Brain microvascular endothelial cell (primary cell): ENCODE measurements at regions not wholly inside any gene's neighbourhood (a gene's known extent, or its start where the extent isn't known, plus 50 kb on each side); places are given as distances from the start of the nearest gene placed in this dataset.
"Not testable (repeated sequence)": the region's sequence is repeated elsewhere in the genome, so short reads cannot be mapped to it uniquely, and the experiment has no call there.

ENCODE experiments used
- DNase-seq: peaks from one replicate; pipeline ENCODE4 v3.0.0-alpha.2; 2020
- H3K27ac ChIP-seq: fragments of 250-450 bp; sonication (Bioruptor Pico); 2 replicates; pipeline ENCODE4 v1.5.1; 2020; ENCODE audit warnings: mild to moderate bottlenecking, moderate library complexity
- H3K27me3 ChIP-seq: fragments of 250-450 bp; sonication (Bioruptor Pico); replicated peaks from 2 replicates; pipeline ENCODE4 v1.5.1; 2020; ENCODE audit warnings: mild to moderate bottlenecking
- H3K36me3 ChIP-seq: fragments of 250-450 bp; sonication (Bioruptor Pico); replicated peaks from 2 replicates; pipeline ENCODE4 v1.5.1; 2020; ENCODE audit warnings: mild to moderate bottlenecking
- H3K4me3 ChIP-seq: 2 replicates; pipeline ENCODE4 v1.5.1; 2011; ENCODE audit warnings: low read depth, mild to moderate bottlenecking, control low read depth, low read length, moderate library complexity
- CTCF ChIP-seq: IDR thresholded peaks from 2 replicates; pipeline ENCODE4 v1.5.1; 2011; ENCODE audit warnings: low read depth, mild to moderate bottlenecking, moderate library complexity, low read length, control low read depth, inconsistent platforms; ENCODE audit errors: missing control alignments
- in situ Hi-C: cut with HindIII; loops from 2 replicates; pipeline ENCODE4 v1.10.0; 2017; ENCODE audit warnings: low sequenced_read_pairs, low pct_ligation_motif_present

- H3K27me3 ChIP-seq: no peaks in the 10 kb centered on the region
- H3K27ac ChIP-seq: no peak overlapping the region
- no peak overlapping the region for H3K4me3 ChIP-seq
- H3K36me3 ChIP-seq: no peaks in the 10 kb centered on the region
- TF ChIP-seq CTCF: no peak
- DNase-seq: no peak
- in situ Hi-C loops: no loop called here
These were observed 1049.8 kb upstream of the GRIA3 start for GRCh38 chrX:122134291-122134690.

DNA sequence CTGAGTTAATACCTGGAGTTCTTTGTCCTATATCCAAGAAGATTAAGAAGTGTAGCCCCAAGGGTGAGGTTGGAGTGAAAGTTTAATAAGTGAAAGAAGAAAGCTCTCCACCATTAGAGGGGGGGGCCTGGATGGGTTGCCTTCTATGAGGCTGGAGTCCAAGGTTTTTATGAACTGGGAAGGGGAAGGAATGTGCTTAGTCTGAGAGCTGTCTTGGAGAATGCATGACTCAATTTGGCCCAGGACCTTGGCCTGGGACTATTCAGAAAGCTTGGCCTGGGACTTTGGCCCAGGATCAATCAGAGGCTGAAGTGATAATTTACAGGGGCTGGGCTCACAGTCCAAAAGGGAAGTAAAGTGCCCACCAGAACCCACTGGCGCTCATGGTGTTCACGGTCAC lies 1049.0 kb upstream of the GRIA3 start:
- no peak overlapping the region for H3K4me3 ChIP-seq
- DNase-seq: no peak
- no peaks in the 10 kb centered on the region for H3K27me3 ChIP-seq
- no peak overlapping the region for H3K27ac ChIP-seq
- in situ Hi-C loops: no loop called here
- TF ChIP-seq CTCF: no peak
- H3K36me3 ChIP-seq: no peaks in the 10 kb centered on the region

- H3K36me3 ChIP-seq, DNase-seq, H3K4me3 ChIP-seq, H3K27ac ChIP-seq, in situ Hi-C loops, H3K27me3 ChIP-seq: not testable (repeated sequence)
These were observed 1043.9 kb upstream of the GRIA3 start for GRCh38 chrX:122140219-122140618.

DNA sequence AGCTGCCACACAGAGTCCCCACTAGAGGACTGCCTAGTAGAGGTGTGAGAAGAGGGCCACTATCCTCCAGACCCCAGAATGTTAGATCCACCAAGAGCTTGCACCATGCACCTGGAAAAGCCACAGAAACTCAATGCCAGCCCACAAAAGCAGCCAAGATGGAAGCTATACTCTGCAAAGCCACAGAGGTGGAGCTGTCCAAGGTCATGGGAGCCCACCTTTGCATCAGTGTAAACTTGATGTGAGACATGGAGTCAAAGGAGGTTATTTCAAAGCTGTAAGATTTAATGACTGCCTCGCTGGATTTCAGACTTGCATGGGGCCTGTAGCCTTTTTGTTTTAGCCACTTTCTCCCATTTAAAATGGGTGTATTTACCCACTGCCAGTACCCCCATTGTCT lies 1030.1 kb upstream of the GRIA3 start:
- no peaks in the 10 kb centered on the region for H3K27me3 ChIP-seq
- in situ Hi-C loops: no loop called here
- DNase-seq: no peak
- no peak overlapping the region for H3K27ac ChIP-seq
- no peaks in the 10 kb centered on the region for H3K36me3 ChIP-seq
- H3K4me3 ChIP-seq: no peak overlapping the region
- TF ChIP-seq CTCF: no peak

DNA sequence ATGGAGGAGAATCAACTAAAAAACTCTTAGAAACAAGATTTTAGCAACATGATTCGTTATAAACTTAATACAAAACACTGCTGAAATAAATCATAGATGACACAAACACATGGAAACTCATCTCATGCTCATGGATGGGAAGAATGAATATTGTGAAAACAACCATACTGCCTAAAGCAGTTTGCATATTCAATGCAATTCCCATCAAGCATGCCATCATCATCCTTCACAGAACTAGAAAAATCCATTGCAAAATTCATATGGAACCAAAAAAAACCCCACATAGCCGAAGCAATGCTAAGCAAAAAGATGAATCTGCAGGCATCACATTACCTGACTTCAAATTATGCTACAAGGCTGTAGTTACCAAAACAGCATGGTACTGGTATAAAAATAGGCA lies 1015.8 kb upstream of the GRIA3 start:
- no peak overlapping the region for H3K27ac ChIP-seq
- DNase-seq: no peak
- H3K36me3 ChIP-seq: no peaks in the 10 kb centered on the region
- no peaks in the 10 kb centered on the region for H3K27me3 ChIP-seq
- no peak for TF ChIP-seq CTCF
- no peak overlapping the region for H3K4me3 ChIP-seq
- in situ Hi-C loops: no loop called here

GRCh38 chrX:122184791-122185190 lies 999.3 kb upstream of the GRIA3 start:
- H3K27me3 ChIP-seq: no peaks in the 10 kb centered on the region
- in situ Hi-C loops: no loop called here
- H3K27ac ChIP-seq: no peak overlapping the region
- TF ChIP-seq CTCF: no peak
- DNase-seq: no peak
- no peak overlapping the region for H3K4me3 ChIP-seq
- H3K36me3 ChIP-seq: no peaks in the 10 kb centered on the region
